Inferior parietal cortex (tissue), 1 donor: ENCODE measurements at regions not wholly inside any gene's neighbourhood (a gene's known extent, or its start where the extent isn't known, plus 50 kb on each side); places are given as distances from the start of the nearest gene placed in this dataset.

Source experiments
- DNase-seq: peaks from one replicate; pipeline ENCODE4 v3.0.0-alpha.2; 2016; ENCODE audit errors: extremely low spot score

DNA sequence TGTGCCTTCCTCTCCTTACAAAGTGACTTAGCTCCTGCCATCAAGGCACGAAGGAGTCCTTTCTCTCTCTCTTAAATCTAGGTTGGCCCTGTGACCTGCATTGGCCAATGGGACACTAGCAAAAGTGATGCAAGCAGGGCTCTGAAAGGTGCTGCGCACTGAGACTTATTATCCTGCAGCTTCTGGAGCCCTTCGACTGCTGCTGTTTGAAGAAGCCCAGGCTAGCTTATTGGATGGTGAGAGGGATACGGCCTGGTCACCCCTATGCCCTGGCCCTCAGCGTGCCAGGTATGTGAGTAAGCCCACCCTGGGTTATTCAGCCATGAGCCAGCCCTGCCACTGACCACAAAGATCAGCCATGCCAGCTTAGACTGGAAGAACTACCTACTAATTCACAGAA, 74.5 kb upstream of the GGTLC1 start:
- DNase-seq, result no peak

DNA sequence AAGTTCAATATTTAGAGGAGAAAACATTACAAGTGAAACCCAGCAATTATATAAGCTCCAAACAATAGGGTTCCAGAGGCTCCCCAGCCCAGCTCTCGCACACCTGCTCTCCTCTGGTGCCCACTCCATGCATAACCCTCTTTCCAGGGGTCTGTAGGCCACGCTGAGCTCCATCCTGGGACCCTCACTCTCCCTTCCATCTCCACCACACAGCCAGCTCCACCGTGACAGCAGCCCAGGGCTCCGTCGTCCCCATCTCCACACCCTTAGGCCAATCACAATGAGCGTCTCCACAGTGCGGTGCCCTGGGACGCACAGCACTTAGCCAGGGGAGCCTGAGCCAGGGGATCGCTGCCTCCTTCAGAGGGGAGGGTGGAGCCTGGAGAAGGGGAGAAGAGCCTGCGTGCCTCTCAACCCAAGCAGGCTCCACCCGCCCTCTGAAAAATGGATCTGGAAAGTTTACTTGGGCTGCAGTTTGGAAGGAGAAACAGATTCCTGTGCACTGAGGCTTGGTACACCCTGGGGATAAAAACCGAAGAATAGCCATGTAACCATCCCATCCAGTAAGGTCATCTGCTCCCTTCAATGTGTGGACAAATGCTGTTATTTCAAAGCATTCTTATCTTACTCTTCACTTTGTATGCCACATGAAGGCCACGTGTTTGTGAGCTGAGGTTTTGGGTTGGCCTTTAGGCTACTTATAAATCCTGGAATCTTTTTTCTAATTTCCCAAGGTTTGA, 72.4 kb upstream of the GGTLC1 start:
- no peak for DNase-seq

DNA sequence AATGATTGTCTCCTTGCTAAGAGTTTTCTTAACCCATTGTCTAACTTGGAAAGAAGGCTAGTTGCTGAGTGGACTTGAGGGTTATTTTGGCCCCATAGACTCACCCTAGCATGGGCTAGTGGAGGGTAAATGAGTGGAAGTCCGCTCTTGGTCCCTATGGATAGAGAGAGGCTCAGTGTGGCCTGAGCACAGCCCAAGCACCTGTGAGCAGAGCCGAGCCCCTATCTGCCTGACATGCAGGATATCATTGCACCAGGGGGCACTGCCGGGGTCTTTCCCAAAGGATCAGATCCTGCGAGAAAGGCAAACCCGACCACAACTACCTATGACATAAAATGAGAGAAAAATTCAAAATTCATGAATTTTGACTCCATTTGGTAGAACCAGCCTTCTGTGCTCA, 70.6 kb upstream of the GGTLC1 start:
- DNase-seq, result no peak

DNA sequence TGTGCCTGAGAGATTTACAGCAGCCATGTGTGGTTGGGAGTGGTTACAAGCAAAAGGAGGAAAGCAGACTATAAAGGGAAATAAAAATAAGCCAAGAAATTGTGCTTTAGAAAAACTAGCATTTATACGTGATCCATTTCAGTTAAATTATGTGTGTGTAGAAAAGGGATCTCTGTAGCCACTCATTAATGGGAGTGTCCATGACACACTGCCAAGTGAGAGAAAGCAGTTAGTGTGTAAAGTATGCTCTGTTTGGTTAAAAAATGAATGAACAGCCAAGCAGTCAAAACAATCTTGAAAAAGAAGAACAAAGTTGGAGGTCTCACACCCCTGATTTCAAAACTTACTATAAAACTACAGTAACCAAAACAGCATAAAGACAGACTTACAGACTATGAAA, 67.9 kb upstream of the GGTLC1 start:
- no peak for DNase-seq

DNA sequence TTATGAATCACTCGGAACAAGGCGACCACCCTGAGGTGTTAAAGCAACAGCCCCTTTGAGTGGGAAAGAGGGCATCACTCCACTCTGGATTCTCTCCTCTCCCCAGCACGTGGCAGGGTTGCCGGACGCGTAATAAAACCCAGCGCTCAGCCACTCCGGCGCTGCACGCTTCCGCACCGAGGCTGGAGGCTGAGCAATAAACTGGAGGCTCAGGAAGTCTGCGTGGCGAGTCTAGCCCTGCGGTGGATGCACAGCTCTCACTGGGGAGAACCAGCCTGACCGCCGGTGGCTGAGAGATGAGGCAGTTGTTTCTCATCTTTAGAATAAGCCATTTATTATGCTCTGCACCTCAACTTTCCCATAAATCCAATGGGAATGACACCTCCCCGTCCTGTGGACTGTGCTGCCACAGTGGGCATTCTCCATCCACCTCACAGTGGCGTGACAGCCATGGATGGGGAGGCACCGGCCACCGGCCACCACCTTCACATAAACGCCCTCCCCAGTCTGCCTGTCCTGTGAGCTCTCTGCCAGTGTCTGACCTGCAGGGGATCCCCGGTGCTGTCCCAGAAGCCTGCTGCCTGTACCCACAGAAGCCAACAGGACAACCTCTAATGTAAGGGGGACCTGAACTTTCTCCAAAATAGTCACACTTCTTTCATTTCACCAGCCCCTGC, 64.2 kb upstream of the GGTLC1 start:
- no peak for DNase-seq

DNA sequence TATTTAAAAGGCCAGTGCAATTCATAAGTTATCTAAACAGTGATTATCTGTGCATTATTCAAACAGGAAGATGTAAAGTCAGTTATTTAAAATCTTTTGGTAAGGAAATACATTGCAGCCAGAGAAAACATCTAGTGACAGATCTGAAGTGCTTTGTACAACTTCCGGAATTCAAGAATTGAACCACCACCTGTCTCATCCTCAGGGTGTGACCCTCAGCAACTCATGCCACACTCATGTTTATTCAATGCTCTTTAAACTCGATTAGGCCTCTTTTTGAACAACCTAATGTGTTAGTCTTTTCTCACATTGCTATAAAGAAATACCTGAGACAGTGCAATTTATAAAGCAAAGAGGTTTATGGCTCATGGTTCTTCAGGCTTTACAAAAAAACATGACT, 62.6 kb upstream of the GGTLC1 start:
- DNase-seq, result no peak

DNA sequence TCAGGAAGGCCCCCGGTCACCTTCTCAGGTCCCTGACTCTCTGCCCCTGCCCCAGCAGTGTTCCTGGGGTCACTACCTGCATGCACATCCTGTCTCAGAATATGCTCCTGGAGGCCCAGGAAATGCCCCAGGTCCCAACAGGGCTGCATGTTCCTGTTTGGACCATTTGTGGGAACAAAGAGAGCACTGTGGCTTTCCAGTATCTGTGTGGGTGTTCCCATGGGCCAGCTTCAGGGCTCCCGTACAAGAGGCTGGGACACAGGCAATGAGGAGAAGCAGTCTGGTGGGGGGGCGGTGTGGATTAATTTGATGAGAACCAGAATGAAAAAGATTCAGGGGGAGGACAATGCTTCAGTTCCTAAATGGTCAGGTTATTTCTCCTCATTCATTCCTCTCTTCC, 61.5 kb upstream of the GGTLC1 start:
- no peak for DNase-seq

DNA sequence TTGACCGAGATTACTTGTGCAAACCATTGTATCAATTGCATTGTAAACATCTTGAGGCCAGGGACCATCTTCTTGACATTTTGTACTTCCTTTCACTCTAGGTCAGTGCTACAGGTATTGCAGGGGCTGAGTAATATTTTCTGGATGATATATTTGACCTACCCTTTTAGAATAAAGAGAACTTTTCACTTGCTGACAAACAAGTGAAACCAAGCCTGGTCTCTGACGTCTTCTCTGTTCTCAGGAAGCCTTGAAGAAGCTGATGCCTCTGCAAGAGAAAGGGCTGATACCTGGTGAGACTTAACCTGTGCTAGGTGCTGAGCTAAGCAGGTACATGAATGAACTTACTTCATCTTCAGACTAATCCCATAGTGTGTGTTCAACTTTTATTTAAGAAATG, 60.5 kb upstream of the GGTLC1 start:
- no peak for DNase-seq

DNA sequence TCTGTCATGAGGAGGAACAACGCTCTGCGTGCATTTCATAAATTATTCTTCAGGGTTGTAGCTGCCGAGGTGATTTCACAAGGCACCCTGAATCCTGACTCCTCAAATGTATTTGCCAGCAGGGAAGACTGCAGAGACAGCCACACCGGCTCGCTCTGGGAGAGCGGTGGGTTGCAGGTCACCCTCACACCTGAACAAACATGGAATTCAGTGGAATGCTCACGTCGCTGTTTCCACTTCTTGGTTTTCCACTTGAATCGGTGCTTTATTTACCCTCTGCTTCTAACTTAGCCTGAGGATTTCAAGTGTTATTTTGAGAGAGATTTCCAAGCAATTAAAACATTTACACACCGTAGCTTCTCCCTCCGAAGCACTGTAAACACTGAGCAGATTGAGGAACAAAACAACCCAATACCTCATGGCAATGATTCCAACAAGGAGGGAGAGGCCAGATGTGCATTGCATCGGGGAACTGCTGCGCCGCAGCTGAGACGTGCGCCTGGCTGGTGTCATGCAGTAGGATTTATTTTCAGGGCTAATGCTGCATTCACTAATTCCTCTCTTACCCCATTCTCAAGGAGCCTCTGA, 59.5 kb upstream of the GGTLC1 start:
- no peak for DNase-seq

DNA sequence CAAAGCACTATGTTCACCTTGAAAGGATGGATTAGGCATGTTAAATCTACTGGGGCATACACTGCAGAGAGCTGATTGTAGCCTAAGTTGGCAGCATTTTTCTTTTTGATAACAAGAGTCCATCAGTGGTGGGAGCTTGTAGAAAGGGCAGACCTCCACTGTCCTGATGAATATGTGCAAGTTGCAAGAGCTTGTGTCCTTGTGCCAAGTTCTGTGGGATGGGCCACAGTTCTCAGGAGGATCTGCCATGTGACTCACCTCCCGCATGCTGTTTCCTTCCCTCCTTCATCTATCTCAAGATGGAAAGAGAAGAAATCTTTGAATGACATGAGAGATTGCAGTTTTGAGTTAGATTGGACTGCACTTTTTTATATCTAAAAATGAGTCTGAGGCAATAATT, 58.3 kb upstream of the GGTLC1 start:
- no peak for DNase-seq

DNA sequence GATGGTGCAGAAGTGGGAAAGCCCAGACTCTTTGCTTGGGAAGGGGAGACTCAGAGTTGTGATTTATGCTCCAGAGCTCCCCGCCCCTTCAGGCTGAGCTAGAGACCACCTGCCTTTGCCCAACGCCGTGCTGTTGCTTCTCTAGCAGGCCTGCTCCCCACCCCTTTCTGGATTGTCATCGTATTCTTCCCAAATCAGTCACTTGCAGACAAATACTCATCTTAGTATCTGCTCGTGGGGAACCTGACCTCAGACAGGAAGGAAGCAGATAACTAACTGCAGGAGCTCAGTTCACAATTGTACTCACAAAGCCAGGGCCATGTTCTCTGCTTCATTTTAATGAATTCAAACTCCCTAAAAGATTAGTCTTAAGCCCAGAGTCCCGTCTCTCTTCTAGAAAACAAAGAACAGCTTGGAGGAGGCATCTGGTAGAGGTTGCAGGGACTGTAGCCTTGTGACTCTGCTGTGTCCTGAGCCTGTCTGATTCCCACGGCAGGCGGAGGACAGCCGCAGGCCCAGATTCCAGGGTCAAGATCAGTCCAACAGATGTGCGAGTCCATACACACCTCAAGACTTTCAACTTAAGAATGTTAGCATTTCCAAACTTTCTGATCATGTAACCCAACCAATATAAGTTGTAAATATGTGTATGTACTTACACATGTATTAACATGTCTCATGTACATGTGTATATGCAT, 57.2 kb upstream of the GGTLC1 start:
- DNase-seq, result no peak

DNA sequence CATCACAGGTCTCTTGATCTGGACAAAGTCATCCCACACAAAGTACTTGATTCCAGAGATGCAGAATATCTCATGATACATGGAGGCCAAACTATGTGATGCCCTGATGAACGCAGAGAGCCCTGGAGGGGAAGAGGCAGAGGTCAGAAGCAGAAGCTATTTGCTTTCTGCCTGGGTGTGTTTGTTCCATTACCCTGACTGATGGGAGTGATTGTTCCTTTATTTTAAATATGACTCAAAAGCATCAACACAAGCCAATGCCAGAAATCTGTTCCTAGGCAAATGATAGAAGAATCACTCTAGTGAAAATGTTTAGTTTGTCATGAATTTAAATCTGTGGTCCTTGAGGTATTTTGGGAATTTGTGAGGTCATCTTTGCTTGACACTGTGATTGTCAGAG, 54.7 kb upstream of the GGTLC1 start:
- no peak for DNase-seq

DNA sequence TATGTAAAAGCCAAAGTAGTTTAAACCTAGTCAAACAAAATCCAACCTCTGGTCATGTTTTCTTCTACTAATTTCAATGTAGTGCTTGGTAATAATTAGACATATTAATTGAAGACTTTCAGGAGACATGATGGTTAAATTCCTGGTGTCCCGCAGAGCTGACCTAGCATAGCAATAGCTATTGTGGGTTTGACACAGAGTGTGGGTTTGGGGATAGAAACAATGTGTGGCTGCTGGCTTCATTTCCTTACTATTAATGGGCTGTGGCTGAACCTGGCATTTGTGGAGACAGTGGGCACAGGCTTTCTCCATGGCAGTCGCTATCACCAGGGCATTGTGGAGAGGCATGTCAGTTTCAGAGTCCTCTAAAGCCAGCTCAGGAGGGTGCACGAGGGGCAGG, 54.1 kb upstream of the GGTLC1 start:
- no peak for DNase-seq

DNA sequence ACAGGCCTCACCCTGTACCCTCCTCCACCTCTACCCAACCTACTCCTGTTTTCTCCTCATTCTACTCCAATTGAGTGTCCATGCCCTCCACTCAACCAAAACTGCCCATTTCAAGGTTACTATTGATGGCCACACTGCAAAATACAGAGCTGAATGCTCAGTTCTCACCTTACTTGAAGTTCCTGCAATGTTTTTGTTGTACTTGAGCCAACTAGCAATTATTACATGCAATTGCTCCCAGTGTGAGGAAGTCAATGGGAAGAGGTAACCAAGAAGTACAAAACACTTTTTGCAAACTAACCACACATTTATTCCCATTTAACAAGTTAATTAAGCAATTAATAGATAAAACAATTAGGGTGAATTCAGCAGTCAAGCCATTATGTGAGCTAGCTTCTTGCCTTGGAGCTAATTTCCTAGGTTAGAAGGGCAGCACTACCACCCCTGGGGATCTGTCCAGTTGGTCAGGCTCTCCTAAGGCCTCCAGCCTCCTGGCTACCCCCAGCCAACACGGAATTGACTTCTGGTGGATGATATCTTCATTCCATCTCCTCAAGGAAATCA, 52.4 kb upstream of the GGTLC1 start:
- no peak for DNase-seq

DNA sequence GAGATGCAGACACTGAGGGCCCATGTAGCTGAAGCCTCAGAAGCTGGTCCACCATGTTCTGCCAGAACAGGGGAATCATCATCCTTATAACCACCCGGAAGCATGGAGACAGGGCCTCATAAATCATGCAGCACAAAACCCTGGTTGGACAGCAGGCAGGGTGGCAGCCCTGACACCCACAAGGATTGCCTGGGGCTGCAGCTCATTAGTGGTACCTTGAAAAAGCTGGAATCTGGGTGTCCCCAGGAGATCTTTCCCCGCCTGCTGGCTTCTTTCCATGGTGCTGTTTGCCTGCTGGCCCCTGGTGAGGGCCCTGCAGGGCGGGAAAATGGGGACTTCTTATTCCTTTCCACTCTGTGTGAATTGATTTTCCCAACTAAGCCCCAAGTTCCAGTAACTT, 50.6 kb upstream of the GGTLC1 start:
- no peak for DNase-seq
